ENCODE measurements at regions not wholly inside any gene's neighbourhood (a gene's known extent, or its start where the extent isn't known, plus 50 kb on each side); places are given as distances from the start of the nearest gene placed in this dataset.

GRCh38 chr1:14180738-14181137 is 417.7 kb upstream of the KAZN start:
- Histone ChIP-seq H3K4me1 (replicated peaks in 1 of 2) (no peaks in the 10 kb centered on the region), H3K4me3 (no peak overlapping the region), H3K36me3 (replicated peaks in 1 of 2) (no peaks in the 10 kb centered on the region), H3K27me3 (peaks cover 12% of the 10 kb centered on the region), H3K27ac (no peak overlapping the region), H3K9me3 (replicated peaks in 1 of 3) (no peaks in the 10 kb centered on the region)
- WGBS, 4 donors = 62 to 91% (median 74%) methylated on average over 4 of the region's 4 CpGs
- no peak for DNase-seq
- intact Hi-C loops (cut with DNase I) = no loop called here
- TF ChIP-seq CTCF (IDR thresholded peaks at IDR 0.05) = no peak
- no peak for TF ChIP-seq POLR2A (IDR thresholded peaks at IDR 0.05)

- H3K36me3 ChIP-seq (replicated peaks in 1 of 2) = no peaks in the 10 kb centered on the region
- 59 to 69% (median 66%) methylated on average over 9 of the region's 9 CpGs for WGBS, 4 donors
- H3K27ac ChIP-seq = no peak overlapping the region
- H3K27me3 ChIP-seq = peaks cover 12% of the 10 kb centered on the region
- no peaks in the 10 kb centered on the region for H3K4me1 ChIP-seq (replicated peaks in 1 of 2)
- TF ChIP-seq POLR2A (IDR thresholded peaks at IDR 0.05) (no peak), CTCF (IDR thresholded peaks at IDR 0.05) (no peak)
- no peaks in the 10 kb centered on the region for H3K9me3 ChIP-seq (replicated peaks in 1 of 3)
- H3K4me3 ChIP-seq = no peak overlapping the region
- intact Hi-C loops (cut with DNase I) = no loop called here
- no peak for DNase-seq
These were observed 417.2 kb upstream of the KAZN start for GRCh38 chr1:14181191-14181795.

- TF ChIP-seq POLR2A (IDR thresholded peaks at IDR 0.05) (no peak), CTCF (IDR thresholded peaks at IDR 0.05) (no peak)
- no peak for DNase-seq
- Histone ChIP-seq H3K4me1 (replicated peaks in 1 of 2) (no peaks in the 10 kb centered on the region), H3K27me3 (peaks cover 12% of the 10 kb centered on the region), H3K9me3 (replicated peaks in 1 of 3) (no peaks in the 10 kb centered on the region), H3K4me3 (no peak overlapping the region), H3K27ac (no peak overlapping the region), H3K36me3 (replicated peaks in 1 of 2) (no peaks in the 10 kb centered on the region)
- 70 to 78% (median 73%) methylated on average over 5 of the region's 5 CpGs for WGBS, 4 donors
- intact Hi-C loops (cut with DNase I) = no loop called here
These were observed 415.6 kb upstream of the KAZN start for GRCh38 chr1:14182856-14183255.

- no peak overlapping the region for H3K4me3 ChIP-seq
- intact Hi-C loops (cut with DNase I) = no loop called here
- peaks cover 12% of the 10 kb centered on the region for H3K27me3 ChIP-seq
- no peak for DNase-seq
- no peak for TF ChIP-seq POLR2A (IDR thresholded peaks at IDR 0.05)
- no peak for TF ChIP-seq CTCF (IDR thresholded peaks at IDR 0.05)
- 79 to 84% (median 83%) methylated on average over 11 of the region's 11 CpGs for WGBS, 4 donors
- H3K4me1 ChIP-seq (replicated peaks in 1 of 2) = no peaks in the 10 kb centered on the region
- no peak overlapping the region for H3K27ac ChIP-seq
- H3K36me3 ChIP-seq (replicated peaks in 1 of 2) = no peaks in the 10 kb centered on the region
- H3K9me3 ChIP-seq (replicated peaks in 1 of 3) = no peaks in the 10 kb centered on the region
These were observed 415.2 kb upstream of the KAZN start for GRCh38 chr1:14183329-14183728.
